HCT116 (cell line): ENCODE measurements at regions not wholly inside any gene's neighbourhood (a gene's known extent, or its start where the extent isn't known, plus 50 kb on each side); places are given as distances from the start of the nearest gene placed in this dataset.

Experiments used
- ATAC-seq: fragments of 200-7000 bp; cut with Tn5 transposase; 2 replicates; pipeline ENCODE4 v1.9.1; 2020; ENCODE audit warnings: mild to moderate bottlenecking, moderate library complexity
- BruUV-seq: library from RNA; stranded (reverse); fragments of 400-500 nt; replicated peaks from 2 replicates; lab custom pipeline; 2021; lab: Mats Ljungman, UMichigan
- CTCF ChIA-PET: fragments of 300-600 bp; sonication (Branson Sonifier 250); formaldehyde crosslinking; loops from one replicate; lab custom pipeline; 2021; ENCODE audit warnings: antibody characterized with exemption; lab: Charles Lee
- POLR2A ChIA-PET: fragments of 300-600, 350-600 bp; sonication (Branson Sonifier 250); formaldehyde crosslinking; loops from one replicate; lab custom pipeline; 2021; ENCODE audit warnings: antibody characterized with exemption; lab: Charles Lee
- RAD21 ChIA-PET, 2 experiments: fragments of 300-600 bp; sonication (Branson Sonifier 250); formaldehyde crosslinking; loops; one replicate each; lab custom pipeline; 2023; ENCODE audit warnings: low total read pairs in 2 of 2; ENCODE audit not compliant: uncharacterized antibody in 2 of 2, unreplicated experiment in 2 of 2, low non-redundant PET in 1 of 2; lab: Charles Lee
- DNase-seq: peaks from one replicate; pipeline ENCODE4 v3.0.0-alpha.2; 2010; ENCODE audit warnings: low read depth, low spot score
- H2AFZ ChIP-seq: fragments of 200-600 bp; shearing (Covaris generic), sonication (generic); 2 replicates; pipeline ENCODE4 v1.6.1; 2017; ENCODE audit warnings: low read depth, mixed run types, mixed read lengths, antibody characterized with exemption, low read length; ENCODE audit not compliant: poor library complexity, severe bottlenecking
- H3K27ac ChIP-seq: 2 replicates; pipeline ENCODE4 v1.5.1; 2012; ENCODE audit warnings: low read depth, low read length
- H3K27me3 ChIP-seq: fragments of 200-600 bp; sonication (generic); 2 replicates; pipeline ENCODE4 v1.6.1; 2016; ENCODE audit warnings: mixed run types, low read length, mixed read lengths; ENCODE audit not compliant: insufficient read depth
- H3K36me3 ChIP-seq, 2 experiments: fragments of 200-500 bp in 1 of 2; fragments of 200-600 bp in 1 of 2; sonication (Bioruptor generic) in 1 of 2; sonication (generic) in 1 of 2; 2 replicates each; pipeline versions ENCODE4 v1.5.1 to v1.6.1; 2014 to 2016; ENCODE audit warnings: low read length in 2 of 2, inconsistent platforms in 1 of 2, mixed read lengths in 1 of 2, mixed run types in 1 of 2; ENCODE audit not compliant: insufficient read depth in 2 of 2, control insufficient read depth in 1 of 2
- H3K4me1 ChIP-seq, 2 experiments: fragments of 200-600 bp in 1 of 2; sonication (generic) in 1 of 2; 2 replicates each; pipeline versions ENCODE4 v1.5.1 to v1.6.1; 2012 to 2017; ENCODE audit warnings: low read length in 2 of 2, inconsistent platforms in 1 of 2, mild to moderate bottlenecking in 1 of 2, mixed read lengths in 1 of 2, mixed run types in 1 of 2, moderate library complexity in 1 of 2; ENCODE audit not compliant: insufficient read depth in 2 of 2, control insufficient read depth in 1 of 2
- H3K4me2 ChIP-seq: fragments of 200-600 bp; sonication (generic); 2 replicates; pipeline ENCODE4 v1.6.1; 2017; ENCODE audit warnings: mixed run types, low read length, mixed read lengths
- H3K4me3 ChIP-seq, 2 experiments: fragments of 200-600 bp in 1 of 2; sonication (generic) in 1 of 2; replicated peaks in 1 of 2; 2 replicates each; pipeline ENCODE4 v1.5.1; 2011 to 2016; ENCODE audit warnings: low read length in 2 of 2, control low read depth in 1 of 2, low read depth in 1 of 2, mild to moderate bottlenecking in 1 of 2, mixed read lengths in 1 of 2, mixed run types in 1 of 2
- H3K79me2 ChIP-seq: fragments of 200-600 bp; sonication (generic); 2 replicates; pipeline ENCODE4 v1.6.1; 2017; ENCODE audit warnings: mild to moderate bottlenecking, mixed run types, low read length, moderate library complexity, mixed read lengths; ENCODE audit not compliant: insufficient read depth
- H3K9ac ChIP-seq: fragments of 200-600 bp; sonication (generic); 2 replicates; pipeline ENCODE4 v1.6.1; 2016; ENCODE audit warnings: low read length, mixed read lengths
- H3K9me2 ChIP-seq: fragments of 200-600 bp; sonication (generic), shearing (Covaris generic); 2 replicates; pipeline ENCODE4 v1.6.1; 2017; ENCODE audit warnings: mixed run types, mild to moderate bottlenecking, moderate library complexity; ENCODE audit not compliant: insufficient read depth
- H3K9me3 ChIP-seq, 2 experiments: fragments of 200-500 bp in 1 of 2; fragments of 200-600 bp in 1 of 2; sonication (Bioruptor generic) in 1 of 2; sonication (generic) in 1 of 2; 2 replicates each; pipeline ENCODE4 v1.6.1; 2014 to 2017; ENCODE audit warnings: low read length in 2 of 2, mixed read lengths in 2 of 2, inconsistent platforms in 1 of 2, low read depth in 1 of 2, mild to moderate bottlenecking in 1 of 2, mixed run types in 1 of 2, moderate library complexity in 1 of 2; ENCODE audit not compliant: control insufficient read depth in 1 of 2, insufficient read depth in 1 of 2
- H4K20me1 ChIP-seq: fragments of 200-600 bp; sonication (generic), shearing (Covaris generic); 2 replicates; pipeline ENCODE4 v1.6.1; 2017; ENCODE audit warnings: mixed run types, mild to moderate bottlenecking, moderate library complexity; ENCODE audit not compliant: insufficient read depth
- EGR1 ChIP-seq: IDR thresholded peaks from 2 replicates; pipeline ENCODE4 v1.6.1; 2012; ENCODE audit warnings: low read depth
- ELF1 ChIP-seq: IDR thresholded peaks from 2 replicates; pipeline ENCODE4 v1.6.1; 2012; ENCODE audit warnings: low read depth, borderline replicate concordance
- EZH2phosphoT487 ChIP-seq: fragments of 200-600 bp; IDR thresholded peaks from 2 replicates; pipeline ENCODE4 v1.6.1; 2018; ENCODE audit warnings: antibody characterized with exemption, borderline replicate concordance
- POLR2A ChIP-seq: IDR thresholded peaks from 2 replicates; pipeline ENCODE4 v1.7.0; 2011; ENCODE audit warnings: borderline replicate concordance; ENCODE audit not compliant: insufficient read depth, insufficient read length; ENCODE audit errors: extremely low read depth
- RAD21 ChIP-seq: IDR thresholded peaks from 2 replicates; pipeline ENCODE4 v1.6.1; 2012; ENCODE audit warnings: low read depth, mild to moderate bottlenecking
- SRF ChIP-seq: IDR thresholded peaks from 2 replicates; pipeline ENCODE4 v1.6.1; 2012; ENCODE audit warnings: low read depth
- TCF7L2 ChIP-seq: IDR thresholded peaks from 2 replicates; pipeline ENCODE4 v1.7.0; 2011; ENCODE audit warnings: borderline replicate concordance, inconsistent platforms; ENCODE audit not compliant: insufficient read depth, insufficient read length; ENCODE audit errors: extremely low read depth
- YY1 ChIP-seq: IDR thresholded peaks from 2 replicates; pipeline ENCODE4 v1.6.1; 2011; ENCODE audit warnings: low read length, low read depth, moderate library complexity, mild to moderate bottlenecking; ENCODE audit not compliant: insufficient replicate concordance; ENCODE audit errors: extremely low read depth
- ZFX ChIP-seq: fragments of 450-650 bp; IDR thresholded peaks from 2 replicates; pipeline ENCODE4 v1.6.1; 2017
- intact Hi-C: fragments of 100-400 bp; cut with micrococcal nuclease; formaldehyde crosslinking; loops from 2 replicates; pipeline ENCODE4 v1.10.0; 2022
- TF ChIP-seq, protein P1 (sequence below): IDR thresholded peaks from 2 replicates; pipeline ENCODE4 v1.6.1; 2012; ENCODE audit warnings: low read depth
- TF ChIP-seq, protein P2 (sequence below), 3 experiments: fragments of 200-600 bp in 1 of 3; sonication (generic) in 1 of 3; IDR thresholded peaks in 2 of 3; conservative IDR thresholded peaks in 1 of 3; 2 replicates each; pipeline ENCODE4 v1.5.1; 2012 to 2017; ENCODE audit warnings: low read depth in 2 of 3, low read length in 2 of 3, antibody characterized with exemption in 1 of 3, borderline replicate concordance in 1 of 3, control low read depth in 1 of 3, mild to moderate bottlenecking in 1 of 3, mixed read lengths in 1 of 3, mixed run types in 1 of 3, moderate library complexity in 1 of 3; ENCODE audit not compliant: insufficient read depth in 1 of 3
- TF ChIP-seq, protein P3 (sequence below): IDR thresholded peaks from 2 replicates; pipeline ENCODE4 v1.6.1; 2012

DNA sequence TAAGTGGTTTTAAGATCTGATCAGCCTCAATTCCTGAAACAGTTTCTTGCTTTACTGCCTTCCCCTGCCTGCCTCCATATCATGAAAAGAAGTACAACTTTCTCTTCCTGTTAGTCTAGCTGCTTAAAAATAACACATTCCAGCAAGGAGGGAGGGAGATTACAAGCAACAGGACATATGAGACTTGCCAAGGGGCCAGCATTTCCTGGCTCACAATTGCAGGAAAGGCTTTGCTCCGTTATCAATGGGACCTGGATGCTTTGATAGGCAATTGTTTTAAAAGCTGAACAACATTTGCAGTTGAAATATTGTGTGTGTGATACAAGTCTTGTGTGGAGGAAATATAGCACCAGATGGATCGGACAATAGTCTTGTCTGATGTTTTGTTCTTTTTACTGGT is 425.0 kb downstream of the FAT4 start:
- Histone ChIP-seq H3K9me3 (no peaks in the 10 kb centered on the region), H3K4me2 (no peak overlapping the region), H3K4me3 (no peak overlapping the region), H3K79me2 (no peaks in the 10 kb centered on the region), H3K36me3 (no peaks in the 10 kb centered on the region), H3K27me3 (no peaks in the 10 kb centered on the region), H3K9me2 (no peaks in the 10 kb centered on the region), H2AFZ (peak overlapping the region; percentile 74), H3K9ac (no peak overlapping the region), H4K20me1 (no peaks in the 10 kb centered on the region), H3K27ac (no peak overlapping the region), H3K4me1 (peaks cover 9 to 18% of the 10 kb centered on the region in 2 experiments)
- BruUV-seq, result no TSS peak
- no peak for TF ChIP-seq RAD21
- TF ChIP-seq, protein P1, sequence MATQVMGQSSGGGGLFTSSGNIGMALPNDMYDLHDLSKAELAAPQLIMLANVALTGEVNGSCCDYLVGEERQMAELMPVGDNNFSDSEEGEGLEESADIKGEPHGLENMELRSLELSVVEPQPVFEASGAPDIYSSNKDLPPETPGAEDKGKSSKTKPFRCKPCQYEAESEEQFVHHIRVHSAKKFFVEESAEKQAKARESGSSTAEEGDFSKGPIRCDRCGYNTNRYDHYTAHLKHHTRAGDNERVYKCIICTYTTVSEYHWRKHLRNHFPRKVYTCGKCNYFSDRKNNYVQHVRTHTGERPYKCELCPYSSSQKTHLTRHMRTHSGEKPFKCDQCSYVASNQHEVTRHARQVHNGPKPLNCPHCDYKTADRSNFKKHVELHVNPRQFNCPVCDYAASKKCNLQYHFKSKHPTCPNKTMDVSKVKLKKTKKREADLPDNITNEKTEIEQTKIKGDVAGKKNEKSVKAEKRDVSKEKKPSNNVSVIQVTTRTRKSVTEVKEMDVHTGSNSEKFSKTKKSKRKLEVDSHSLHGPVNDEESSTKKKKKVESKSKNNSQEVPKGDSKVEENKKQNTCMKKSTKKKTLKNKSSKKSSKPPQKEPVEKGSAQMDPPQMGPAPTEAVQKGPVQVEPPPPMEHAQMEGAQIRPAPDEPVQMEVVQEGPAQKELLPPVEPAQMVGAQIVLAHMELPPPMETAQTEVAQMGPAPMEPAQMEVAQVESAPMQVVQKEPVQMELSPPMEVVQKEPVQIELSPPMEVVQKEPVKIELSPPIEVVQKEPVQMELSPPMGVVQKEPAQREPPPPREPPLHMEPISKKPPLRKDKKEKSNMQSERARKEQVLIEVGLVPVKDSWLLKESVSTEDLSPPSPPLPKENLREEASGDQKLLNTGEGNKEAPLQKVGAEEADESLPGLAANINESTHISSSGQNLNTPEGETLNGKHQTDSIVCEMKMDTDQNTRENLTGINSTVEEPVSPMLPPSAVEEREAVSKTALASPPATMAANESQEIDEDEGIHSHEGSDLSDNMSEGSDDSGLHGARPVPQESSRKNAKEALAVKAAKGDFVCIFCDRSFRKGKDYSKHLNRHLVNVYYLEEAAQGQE, result no peak
- TF ChIP-seq, protein P2, sequence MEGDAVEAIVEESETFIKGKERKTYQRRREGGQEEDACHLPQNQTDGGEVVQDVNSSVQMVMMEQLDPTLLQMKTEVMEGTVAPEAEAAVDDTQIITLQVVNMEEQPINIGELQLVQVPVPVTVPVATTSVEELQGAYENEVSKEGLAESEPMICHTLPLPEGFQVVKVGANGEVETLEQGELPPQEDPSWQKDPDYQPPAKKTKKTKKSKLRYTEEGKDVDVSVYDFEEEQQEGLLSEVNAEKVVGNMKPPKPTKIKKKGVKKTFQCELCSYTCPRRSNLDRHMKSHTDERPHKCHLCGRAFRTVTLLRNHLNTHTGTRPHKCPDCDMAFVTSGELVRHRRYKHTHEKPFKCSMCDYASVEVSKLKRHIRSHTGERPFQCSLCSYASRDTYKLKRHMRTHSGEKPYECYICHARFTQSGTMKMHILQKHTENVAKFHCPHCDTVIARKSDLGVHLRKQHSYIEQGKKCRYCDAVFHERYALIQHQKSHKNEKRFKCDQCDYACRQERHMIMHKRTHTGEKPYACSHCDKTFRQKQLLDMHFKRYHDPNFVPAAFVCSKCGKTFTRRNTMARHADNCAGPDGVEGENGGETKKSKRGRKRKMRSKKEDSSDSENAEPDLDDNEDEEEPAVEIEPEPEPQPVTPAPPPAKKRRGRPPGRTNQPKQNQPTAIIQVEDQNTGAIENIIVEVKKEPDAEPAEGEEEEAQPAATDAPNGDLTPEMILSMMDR (IDR thresholded peaks at IDR 0.05 in 2 of 3, conservative IDR thresholded peaks at IDR 0.05 in 1 of 3; ENCODE audit: borderline replicate concordance in 1 of 3, insufficient read depth in 1 of 3, low read depth in 2 of 3, low read length in 2 of 3), result no peak
- TF ChIP-seq ZFX, result no peak
- TF ChIP-seq, protein P3, sequence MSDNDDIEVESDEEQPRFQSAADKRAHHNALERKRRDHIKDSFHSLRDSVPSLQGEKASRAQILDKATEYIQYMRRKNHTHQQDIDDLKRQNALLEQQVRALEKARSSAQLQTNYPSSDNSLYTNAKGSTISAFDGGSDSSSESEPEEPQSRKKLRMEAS, result no peak
- no peak for TF ChIP-seq POLR2A
- no peak for TF ChIP-seq YY1
- no peak for TF ChIP-seq ELF1
- TF ChIP-seq SRF, result no peak
- TF ChIP-seq EZH2phosphoT487, result no peak
- no peak for TF ChIP-seq EGR1
- no peak for TF ChIP-seq TCF7L2
- RAD21 ChIA-PET, result no interaction called here
- DNase-seq (no peak), ATAC-seq (no peak)
- CTCF ChIA-PET, result no interaction called here
- intact Hi-C loops, result no loop called here
- POLR2A ChIA-PET, result no interaction called here
